Superior temporal gyrus (tissue), 1 donor: ENCODE measurements at regions not wholly inside any gene's neighbourhood (a gene's known extent, or its start where the extent isn't known, plus 50 kb on each side); places are given as distances from the start of the nearest gene placed in this dataset.
"Not testable (repeated sequence)": the region's sequence is repeated elsewhere in the genome, so short reads cannot be mapped to it uniquely, and the experiment has no call there.

Experiments used
- DNase-seq: peaks from one replicate; pipeline ENCODE4 v3.0.0-alpha.2; 2016; ENCODE audit errors: extremely low spot score

- peak; percentile 34 for DNase-seq
Observed at GRCh38 chrX:44675362-44676024, 132.8 kb upstream of the FUNDC1 start.

DNA sequence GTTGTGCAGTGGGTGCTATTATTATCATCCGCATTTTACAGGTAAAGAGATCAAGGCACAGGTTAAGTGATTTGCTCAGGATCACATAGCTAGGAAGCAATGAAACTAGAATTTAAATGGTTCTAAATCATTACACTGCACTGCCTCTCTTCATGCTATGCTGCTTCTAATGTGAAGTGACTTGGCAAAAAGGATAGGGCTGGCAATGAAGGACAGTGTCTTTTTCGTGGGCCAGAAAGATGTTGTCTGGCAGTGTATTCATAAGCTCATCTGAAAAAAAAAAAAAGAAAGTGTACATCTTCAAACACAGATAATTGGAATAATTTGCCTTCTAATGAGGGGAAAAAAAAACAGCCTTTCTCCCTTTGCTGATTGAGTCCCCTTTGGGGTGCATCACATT is 132.2 kb upstream of the FUNDC1 start:
- DNase-seq, result peak; percentile 9

DNA sequence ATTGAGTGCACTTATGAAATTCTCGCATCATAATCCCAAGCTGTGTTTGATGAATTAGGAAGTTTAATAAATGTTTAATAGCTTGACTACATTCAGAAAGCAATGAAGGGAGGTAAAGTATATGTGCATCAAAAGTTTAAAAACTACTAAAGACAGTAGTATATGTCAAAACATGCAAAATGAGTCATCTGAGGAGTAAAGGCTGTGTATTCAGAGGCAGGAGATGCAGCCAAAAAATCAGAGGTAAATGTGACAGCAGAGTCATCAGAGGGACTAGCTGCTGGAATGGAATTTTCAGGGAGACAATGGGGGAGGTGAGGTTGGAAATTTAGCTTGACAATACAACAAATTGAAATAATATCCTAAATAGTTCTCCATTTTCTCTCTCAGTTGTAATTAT is 127.0 kb upstream of the FUNDC1 start:
- DNase-seq, result no peak

DNA sequence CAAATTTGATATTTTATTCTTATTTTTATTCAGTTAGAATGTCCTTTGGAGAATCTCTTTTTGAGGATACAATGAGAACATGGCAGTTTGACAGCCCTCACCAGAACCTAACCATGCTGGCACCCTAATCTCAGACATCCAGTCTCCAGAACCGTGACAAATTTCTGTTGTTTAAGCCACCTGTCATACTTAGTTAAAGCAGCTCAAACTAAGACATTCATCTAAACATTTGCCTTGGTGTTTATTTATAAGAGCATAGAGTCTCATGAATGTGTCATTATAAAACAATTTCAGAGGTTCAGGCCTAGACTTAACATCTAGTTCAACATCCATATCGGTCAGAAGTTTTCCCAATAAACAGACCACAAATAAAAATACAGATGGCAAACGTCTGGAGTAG is 125.1 kb upstream of the FUNDC1 start:
- no peak for DNase-seq

GRCh38 chrX:44657718-44658246 is 115.1 kb upstream of the FUNDC1 start:
- not testable (repeated sequence) for DNase-seq

DNA sequence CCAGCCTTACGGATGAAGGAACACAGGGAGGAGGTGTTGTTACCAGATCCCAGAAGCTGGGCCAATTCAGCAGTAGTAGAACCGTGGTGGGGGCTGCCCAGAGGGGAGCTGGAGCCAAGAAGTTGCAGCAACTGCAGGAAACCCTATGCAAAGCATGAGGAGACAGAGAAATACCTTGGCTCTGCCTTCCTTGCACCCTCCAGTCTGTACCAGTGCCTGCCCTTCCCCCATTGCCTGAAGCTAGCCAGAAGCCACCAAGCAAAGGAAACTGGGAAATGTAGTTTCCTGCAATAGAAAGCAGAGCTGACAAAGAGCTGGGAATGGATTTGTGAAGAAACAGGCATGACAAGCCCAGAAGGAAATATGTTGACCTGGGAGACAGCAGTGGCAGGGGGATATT is 108.7 kb upstream of the FUNDC1 start:
- DNase-seq, result peak; percentile 20

DNA sequence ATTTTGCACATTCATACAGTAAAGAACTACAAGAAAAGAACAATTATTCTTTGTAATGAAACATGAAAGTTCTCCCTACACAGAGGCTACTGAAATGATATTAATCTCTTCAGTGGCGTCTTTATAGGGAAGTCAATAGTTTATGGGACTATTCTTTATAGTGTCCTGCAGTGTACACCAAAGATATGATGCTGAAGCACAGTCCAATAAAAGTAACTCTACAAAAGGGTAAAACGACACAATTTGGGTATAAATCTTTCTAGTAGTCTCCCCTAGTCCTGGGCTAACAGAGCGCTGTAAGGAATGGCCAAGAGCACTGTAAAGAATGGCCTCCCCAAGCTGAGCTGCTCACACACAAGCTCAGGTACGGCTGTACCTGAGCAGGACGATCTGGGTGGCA is 101.1 kb upstream of the FUNDC1 start:
- no peak for DNase-seq

DNA sequence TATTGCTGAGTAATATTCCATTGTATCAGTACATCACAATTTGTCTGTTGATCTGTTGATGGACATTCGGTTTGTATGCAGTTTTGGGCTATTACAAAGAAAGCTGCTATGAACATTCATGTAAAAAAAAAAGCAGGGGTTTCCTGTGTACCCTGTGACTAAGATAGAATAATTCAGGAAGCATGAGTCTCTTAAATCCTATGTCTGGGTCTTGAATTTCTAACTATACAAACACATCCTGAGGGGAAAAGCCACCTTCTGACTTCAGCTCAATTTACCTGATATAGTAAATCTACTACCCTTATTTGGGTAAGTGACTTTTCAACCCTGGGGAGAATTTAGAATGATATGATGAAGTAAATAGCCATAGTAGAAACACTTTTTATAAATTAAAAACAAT is 94.6 kb upstream of the FUNDC1 start:
- no peak for DNase-seq

DNA sequence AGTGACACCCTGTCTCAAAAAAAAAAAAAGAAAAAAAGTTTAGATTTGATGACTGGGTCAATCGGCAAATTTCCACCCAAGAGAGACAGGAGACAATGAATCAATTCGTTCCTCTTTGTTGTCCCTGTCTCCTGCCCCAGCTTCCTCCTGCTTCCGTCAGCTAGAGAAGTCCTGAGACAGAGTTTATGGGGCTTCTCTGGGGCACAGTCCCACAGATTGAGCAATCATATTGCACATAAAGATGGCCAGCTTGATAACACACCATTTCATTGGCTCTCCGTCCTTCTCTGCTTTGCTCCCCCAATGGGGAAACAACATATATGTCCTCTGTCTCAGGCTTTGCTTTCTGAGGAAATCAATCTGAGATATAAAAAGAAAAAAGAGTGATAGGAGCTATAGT is 78.4 kb upstream of the FUNDC1 start:
- no peak for DNase-seq

DNA sequence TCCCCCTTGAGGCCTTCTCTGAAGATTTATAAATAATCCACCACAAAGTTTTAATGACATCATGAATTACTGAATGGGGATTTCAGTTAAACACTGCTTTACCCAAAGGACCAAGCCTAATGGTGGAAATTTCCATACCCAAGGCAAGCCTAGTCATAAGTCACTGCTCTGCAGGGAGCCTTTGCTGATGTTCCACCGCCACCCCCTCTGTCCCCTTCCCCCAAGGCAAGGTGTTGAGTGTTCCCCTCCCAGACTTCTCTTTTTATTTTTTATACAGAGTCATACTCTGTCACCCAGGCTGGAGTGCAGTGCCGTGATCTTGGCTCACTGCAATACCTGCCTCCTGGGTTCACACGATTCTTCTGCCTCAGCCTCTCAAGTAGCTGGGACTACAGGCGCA is 76.4 kb upstream of the FUNDC1 start:
- no peak for DNase-seq

DNA sequence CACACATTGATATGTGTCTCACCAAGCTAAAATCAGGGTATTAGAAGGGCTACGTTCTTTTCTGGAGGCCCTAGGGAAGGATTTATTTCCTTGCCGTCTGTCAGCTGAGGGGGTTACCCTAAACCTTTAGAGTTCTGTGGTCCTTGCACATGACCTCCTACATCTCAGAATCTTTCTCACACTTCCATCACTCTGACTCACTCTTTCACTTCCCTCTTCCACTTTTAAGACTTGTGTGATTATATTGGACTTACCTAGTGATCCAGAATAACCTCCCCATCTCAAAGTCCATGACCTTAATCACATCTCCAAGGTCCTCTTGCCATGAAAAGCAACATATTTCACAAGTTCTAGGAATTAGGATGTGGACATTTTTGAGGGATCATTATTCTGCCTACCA is 53.6 kb upstream of the FUNDC1 start:
- no peak for DNase-seq
